ENCODE measurements at regions not wholly inside any gene's neighbourhood (a gene's known extent, or its start where the extent isn't known, plus 50 kb on each side); places are given as distances from the start of the nearest gene placed in this dataset.

DNA sequence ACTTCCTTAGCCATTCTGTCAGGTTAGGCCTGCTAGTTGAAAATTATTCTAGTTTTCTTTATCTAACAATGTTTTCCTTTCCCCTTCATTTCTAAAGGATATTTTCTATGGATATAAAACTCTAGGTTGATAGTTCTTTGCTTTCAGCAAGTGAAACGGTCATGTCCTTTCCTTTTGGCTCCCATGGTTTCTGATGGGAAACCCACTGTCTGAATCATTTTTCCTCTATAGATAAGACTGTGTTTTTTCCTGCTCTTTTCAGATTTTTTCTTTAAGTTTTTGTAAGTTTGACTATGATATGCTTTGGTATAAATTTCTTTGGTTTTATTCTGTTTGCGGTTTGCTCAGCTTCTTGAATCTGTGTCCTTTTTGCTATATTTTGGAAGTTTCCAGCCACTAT lies 800.9 kb downstream of the USP25 start:
- TF ChIP-seq SPI1 (IDR thresholded peaks at IDR 0.05; ENCODE audit: low read depth, low read length) (no peak), POLR2A (IDR thresholded peaks at IDR 0.05; ENCODE audit: low read depth, low read length) (no peak), TAF1 (IDR thresholded peaks at IDR 0.05; ENCODE audit: low read depth, low read length) (no peak), POLR2AphosphoS5 (IDR thresholded peaks at IDR 0.05; ENCODE audit: low read depth, low read length) (no peak), PAX5 (IDR thresholded peaks at IDR 0.05; ENCODE audit: insufficient read depth, low read length, severe bottlenecking) (no peak), POU2F2 (IDR thresholded peaks at IDR 0.05; ENCODE audit: low read depth, low read length) (no peak)
